IPS DF 6.9 (cell line): ENCODE measurements at regions not wholly inside any gene's neighbourhood (a gene's known extent, or its start where the extent isn't known, plus 50 kb on each side); places are given as distances from the start of the nearest gene placed in this dataset.
"Not testable (repeated sequence)": the region's sequence is repeated elsewhere in the genome, so short reads cannot be mapped to it uniquely, and the experiment has no call there.

Experiments
- DNase-seq: peaks from one replicate; pipeline ENCODE4 v3.0.0-alpha.2; 2013; ENCODE audit warnings: low read depth, low spot score
- H3K27ac ChIP-seq: one replicate; pipeline ENCODE4 v1.5.1; 2013; ENCODE audit warnings: low read length, control low read depth
- H3K27me3 ChIP-seq: 2 replicates; pipeline ENCODE4 v1.6.1; 2013; ENCODE audit warnings: mild to moderate bottlenecking, low read length; ENCODE audit not compliant: control insufficient read depth, insufficient read depth
- H3K36me3 ChIP-seq: 2 replicates; pipeline ENCODE4 v1.6.1; 2013; ENCODE audit warnings: low read length; ENCODE audit not compliant: control insufficient read depth, insufficient read depth
- H3K4me1 ChIP-seq: 2 replicates; pipeline ENCODE4 v1.6.1; 2013; ENCODE audit warnings: low read length; ENCODE audit not compliant: control insufficient read depth, insufficient read depth
- H3K4me3 ChIP-seq: 2 replicates; pipeline ENCODE4 v1.5.1; 2013; ENCODE audit warnings: mild to moderate bottlenecking, low read length
- H3K9me3 ChIP-seq: 2 replicates; pipeline ENCODE4 v1.6.1; 2013; ENCODE audit warnings: low read length, inconsistent platforms; ENCODE audit not compliant: control insufficient read depth, insufficient read depth
- WGBS: extraction: QIAGEN DNeasy Blood & Tissue Kit; methylation state at CpG from one replicate; pipeline ENCODE4 v1.1.7; 2013; ENCODE audit warnings: mixed read lengths, missing lambda C conversion rate; ENCODE audit not compliant: insufficient read length, insufficient coverage; 5-methylcytosine and 5-hydroxymethylcytosine counted together

GRCh38 chr7:8353991-8354390, 79.4 kb upstream of the NXPH1 start:
- DNase-seq: no peak
- no peak overlapping the region for H3K27ac ChIP-seq
- H3K27me3 ChIP-seq: no peaks in the 10 kb centered on the region
- H3K4me3 ChIP-seq: no peak overlapping the region
- no peaks in the 10 kb centered on the region for H3K9me3 ChIP-seq
- WGBS: no CpG with 5 or more reads among the region's 2 CpGs
- H3K4me1 ChIP-seq: no peaks in the 10 kb centered on the region
- no peaks in the 10 kb centered on the region for H3K36me3 ChIP-seq

- no peak for DNase-seq
- no peaks in the 10 kb centered on the region for H3K27me3 ChIP-seq
- H3K4me3 ChIP-seq: no peak overlapping the region
- H3K36me3 ChIP-seq: no peaks in the 10 kb centered on the region
- WGBS: no CpG with 5 or more reads among the region's 4 CpGs
- H3K4me1 ChIP-seq: no peaks in the 10 kb centered on the region
- no peaks in the 10 kb centered on the region for H3K9me3 ChIP-seq
- no peak overlapping the region for H3K27ac ChIP-seq
These were observed 78.9 kb upstream of the NXPH1 start for GRCh38 chr7:8354503-8354902.

- no CpG with 5 or more reads among the region's 3 CpGs for WGBS
These were observed 77.3 kb upstream of the NXPH1 start for GRCh38 chr7:8356071-8356470.

GRCh38 chr7:8357536-8357935, 75.9 kb upstream of the NXPH1 start:
- H3K9me3 ChIP-seq: no peaks in the 10 kb centered on the region
- no CpG with 5 or more reads among the region's 2 CpGs for whole genome bisulfite sequencing
- H3K27me3 ChIP-seq: no peaks in the 10 kb centered on the region
- H3K4me3 ChIP-seq: no peak overlapping the region
- peaks cover 2% of the 10 kb centered on the region; the same call in 1 of the 2 replicates for H3K4me1 ChIP-seq
- H3K27ac ChIP-seq: no peak overlapping the region
- no peak for DNase-seq
- H3K36me3 ChIP-seq: no peaks in the 10 kb centered on the region

More at GRCh38 chr7:8356071-8356470, 77.3 kb upstream of the NXPH1 start:
- no peaks in the 10 kb centered on the region for H3K9me3 ChIP-seq
- H3K27me3 ChIP-seq: no peaks in the 10 kb centered on the region
- no peak for DNase-seq
- H3K4me1 ChIP-seq: no peaks in the 10 kb centered on the region; the same call in 1 of the 2 replicates
- H3K36me3 ChIP-seq: no peaks in the 10 kb centered on the region
- no peak overlapping the region for H3K27ac ChIP-seq
- H3K4me3 ChIP-seq: no peak overlapping the region

- WGBS: no CpG with 5 or more reads among the region's 1 CpG
- H3K4me3 ChIP-seq: no peak overlapping the region
- peak overlapping the region; percentile 31 for H3K27ac ChIP-seq
These were observed 72.8 kb upstream of the NXPH1 start for GRCh38 chr7:8360564-8361153.

GRCh38 chr7:8362723-8363369, 70.6 kb upstream of the NXPH1 start:
- Histone ChIP-seq H3K27ac (peak overlapping the region; percentile 99), H3K27me3 (no peaks in the 10 kb centered on the region), H3K4me1 (peaks cover 7% of the 10 kb centered on the region; the same call in 1 of the 2 replicates), H3K9me3 (no peaks in the 10 kb centered on the region), H3K4me3 (no peak overlapping the region), H3K36me3 (no peaks in the 10 kb centered on the region)
- DNase-seq: peak; percentile 29
- no CpG with 5 or more reads among the region's 5 CpGs for WGBS

More at GRCh38 chr7:8360564-8361153, 72.8 kb upstream of the NXPH1 start:
- Histone ChIP-seq H3K36me3 (no peaks in the 10 kb centered on the region), H3K4me1 (peaks cover 7% of the 10 kb centered on the region; the same call in 1 of the 2 replicates), H3K9me3 (no peaks in the 10 kb centered on the region), H3K27me3 (no peaks in the 10 kb centered on the region)
- no peak for DNase-seq

- H3K27me3 ChIP-seq: no peaks in the 10 kb centered on the region
- no CpG with 5 or more reads among the region's 3 CpGs for WGBS
- H3K9me3 ChIP-seq: no peaks in the 10 kb centered on the region
- H3K4me3 ChIP-seq: no peak overlapping the region
- H3K27ac ChIP-seq: peak overlapping the region; percentile 99
- DNase-seq: no peak
- H3K4me1 ChIP-seq: peaks cover 7% of the 10 kb centered on the region; the same call in 1 of the 2 replicates
- no peaks in the 10 kb centered on the region for H3K36me3 ChIP-seq
These were observed 69.9 kb upstream of the NXPH1 start for GRCh38 chr7:8363407-8364015.

- H3K36me3 ChIP-seq: no peaks in the 10 kb centered on the region
- WGBS: no CpG with 5 or more reads among the region's 2 CpGs
- H3K9me3 ChIP-seq: no peaks in the 10 kb centered on the region
- no peak for DNase-seq
- no peak overlapping the region for H3K4me3 ChIP-seq
- no peak overlapping the region for H3K27ac ChIP-seq
- H3K4me1 ChIP-seq: peaks cover 7% of the 10 kb centered on the region; the same call in 1 of the 2 replicates
- no peaks in the 10 kb centered on the region for H3K27me3 ChIP-seq
These were observed 67.8 kb upstream of the NXPH1 start for GRCh38 chr7:8365499-8366110.

GRCh38 chr7:8368007-8368406, 65.4 kb upstream of the NXPH1 start:
- H3K4me1 ChIP-seq, H3K27ac ChIP-seq, H3K9me3 ChIP-seq, H3K4me3 ChIP-seq, H3K36me3 ChIP-seq, DNase-seq, H3K27me3 ChIP-seq: not testable (repeated sequence)
- WGBS: no CpG with 5 or more reads among the region's 3 CpGs

GRCh38 chr7:8371742-8372141, 61.7 kb upstream of the NXPH1 start:
- peaks cover 4% of the 10 kb centered on the region; the same call in 1 of the 2 replicates for H3K4me1 ChIP-seq
- no peaks in the 10 kb centered on the region for H3K27me3 ChIP-seq
- WGBS: no CpG with 5 or more reads among the region's 2 CpGs
- no peak overlapping the region for H3K4me3 ChIP-seq
- H3K9me3 ChIP-seq: no peaks in the 10 kb centered on the region
- DNase-seq: no peak
- H3K36me3 ChIP-seq: no peaks in the 10 kb centered on the region
- H3K27ac ChIP-seq: no peak overlapping the region
